ENCODE measurements at regions not wholly inside any gene's neighbourhood (a gene's known extent, or its start where the extent isn't known, plus 50 kb on each side); places are given as distances from the start of the nearest gene placed in this dataset.

GRCh38 chr12:124420041-124420995 is 125.4 kb downstream of the RFLNA start:
- in situ Hi-C loops (cut with MboI; ENCODE audit: low sequenced_read_pairs): no loop called here

- in situ Hi-C loops (cut with MboI; ENCODE audit: low sequenced_read_pairs): no loop called here
Measured at GRCh38 chr12:124419292-124420040, 124.6 kb downstream of the RFLNA start.

- in situ Hi-C loops (cut with MboI; ENCODE audit: low sequenced_read_pairs): no loop called here
Measured at GRCh38 chr12:124418791-124419190, 123.9 kb downstream of the RFLNA start.

GRCh38 chr12:124418156-124418555 is 123.3 kb downstream of the RFLNA start:
- in situ Hi-C loops (cut with MboI; ENCODE audit: low sequenced_read_pairs): no loop called here

DNA sequence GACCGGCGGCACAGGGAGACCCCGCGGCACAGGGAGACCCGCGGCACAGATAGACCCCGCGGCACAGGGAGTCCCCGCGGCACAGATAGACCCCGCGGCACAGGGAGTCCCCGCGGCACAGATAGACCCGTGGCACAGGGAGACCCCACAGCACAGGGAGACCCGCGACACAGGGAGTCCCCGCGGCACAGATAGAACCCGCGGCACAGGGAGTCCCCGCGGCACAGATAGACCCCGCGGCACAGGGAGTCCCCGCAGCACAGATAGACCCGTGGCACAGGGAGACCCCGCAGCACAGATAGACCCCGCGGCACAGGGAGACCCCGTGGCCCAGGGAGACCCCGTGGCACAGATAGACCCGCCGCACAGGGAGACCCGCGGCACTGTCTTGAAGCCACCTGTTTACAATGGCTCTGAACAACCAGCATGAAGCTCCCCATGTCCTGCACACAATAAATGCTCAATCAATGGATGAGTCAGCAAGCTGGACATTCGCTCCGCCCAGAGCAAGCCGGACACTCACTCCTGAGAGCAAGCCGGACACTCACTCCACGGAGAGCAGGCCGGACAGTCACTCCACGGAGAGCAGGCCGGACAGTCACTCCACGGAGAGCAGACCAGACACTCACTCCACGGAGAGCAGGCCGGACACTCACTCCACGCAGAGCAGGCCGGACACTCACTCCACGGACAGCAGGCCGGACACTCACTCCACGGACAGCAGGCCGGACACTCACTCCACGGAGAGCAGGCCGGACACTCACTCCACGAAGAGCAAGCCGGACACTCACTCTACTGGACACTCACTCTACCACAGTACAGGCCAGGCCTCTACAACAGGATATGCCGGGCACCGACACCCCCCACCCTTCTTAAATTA is 121.9 kb downstream of the RFLNA start:
- in situ Hi-C loops (cut with MboI; ENCODE audit: low sequenced_read_pairs): no loop called here

- in situ Hi-C loops (cut with MboI; ENCODE audit: low sequenced_read_pairs): no loop called here
Measured at GRCh38 chr12:124415064-124415463, 120.2 kb downstream of the RFLNA start.

DNA sequence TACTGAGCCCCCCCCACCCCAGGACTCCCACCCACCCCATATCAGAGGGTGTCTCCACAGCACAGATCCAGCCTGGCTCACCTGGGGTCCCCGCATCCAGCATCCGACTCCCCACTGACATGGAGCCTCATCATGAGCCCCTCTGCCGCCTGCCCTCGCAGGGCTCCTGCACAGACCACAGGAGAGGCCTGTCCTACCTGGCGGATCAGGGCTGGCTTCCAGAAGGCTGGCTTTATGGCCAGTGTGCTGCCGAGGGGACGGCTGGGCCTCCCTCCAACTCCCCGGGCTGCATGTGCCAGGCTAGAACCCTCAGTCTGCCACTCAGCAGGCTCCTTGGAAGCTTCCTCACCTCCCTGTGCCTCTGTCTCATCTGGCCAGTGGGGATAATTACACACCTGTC is 119.0 kb downstream of the RFLNA start:
- in situ Hi-C loops (cut with MboI; ENCODE audit: low sequenced_read_pairs): no loop called here

DNA sequence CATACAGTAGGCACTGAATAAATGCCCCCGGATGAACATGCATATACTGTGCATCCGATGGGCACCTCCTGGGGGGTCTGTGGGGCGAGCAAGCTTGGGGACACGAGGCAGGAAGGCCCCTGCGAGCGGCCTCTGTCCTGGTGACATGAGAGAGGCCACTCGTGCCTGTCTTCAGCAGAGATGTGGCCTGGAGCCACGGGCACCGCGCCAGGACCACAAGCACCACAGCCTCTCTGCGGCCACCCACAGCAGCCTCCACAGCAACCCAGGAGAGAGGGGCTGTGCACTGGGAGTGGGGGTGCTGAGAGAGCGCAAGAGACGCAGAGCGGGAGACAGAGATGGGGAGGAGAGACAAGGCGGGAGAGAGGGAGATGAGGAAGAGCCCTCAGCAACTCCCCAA is 118.5 kb downstream of the RFLNA start:
- in situ Hi-C loops (cut with MboI; ENCODE audit: low sequenced_read_pairs): no loop called here

GRCh38 chr12:124412646-124413015 is 117.7 kb downstream of the RFLNA start:
- in situ Hi-C loops (cut with MboI; ENCODE audit: low sequenced_read_pairs): no loop called here

- in situ Hi-C loops (cut with MboI; ENCODE audit: low sequenced_read_pairs): no loop called here
Measured at GRCh38 chr12:124411953-124412645, 117.2 kb downstream of the RFLNA start.

DNA sequence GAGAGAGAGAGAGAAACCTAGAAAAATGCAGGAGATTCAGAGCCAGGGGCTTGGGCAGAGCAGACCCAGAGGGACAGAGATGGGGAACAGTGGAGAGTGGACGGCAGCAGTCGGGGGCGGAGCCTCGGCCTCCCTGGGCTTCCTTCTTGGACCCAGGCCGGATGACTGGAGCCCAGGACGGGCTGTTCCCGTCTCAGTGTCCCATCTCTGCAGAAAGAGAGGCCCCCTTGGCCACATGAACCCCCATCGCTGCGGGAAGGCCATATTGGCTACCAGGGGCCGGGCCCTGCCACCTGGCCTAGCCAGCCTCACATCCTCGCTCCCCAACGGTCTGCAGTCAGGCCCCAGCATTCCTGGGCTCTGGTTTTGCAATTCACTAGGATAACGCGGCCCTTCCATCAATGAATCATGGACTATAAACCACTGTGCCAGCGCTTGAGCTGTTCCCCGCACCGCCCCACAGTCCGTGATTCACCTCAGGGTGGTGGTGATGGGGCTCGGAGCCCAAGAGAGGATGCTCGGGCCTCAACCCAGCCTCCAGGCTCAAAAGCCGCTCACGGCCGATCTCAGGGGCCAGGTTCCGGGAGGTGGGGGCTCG is 116.5 kb downstream of the RFLNA start:
- in situ Hi-C loops (cut with MboI; ENCODE audit: low sequenced_read_pairs): no loop called here

DNA sequence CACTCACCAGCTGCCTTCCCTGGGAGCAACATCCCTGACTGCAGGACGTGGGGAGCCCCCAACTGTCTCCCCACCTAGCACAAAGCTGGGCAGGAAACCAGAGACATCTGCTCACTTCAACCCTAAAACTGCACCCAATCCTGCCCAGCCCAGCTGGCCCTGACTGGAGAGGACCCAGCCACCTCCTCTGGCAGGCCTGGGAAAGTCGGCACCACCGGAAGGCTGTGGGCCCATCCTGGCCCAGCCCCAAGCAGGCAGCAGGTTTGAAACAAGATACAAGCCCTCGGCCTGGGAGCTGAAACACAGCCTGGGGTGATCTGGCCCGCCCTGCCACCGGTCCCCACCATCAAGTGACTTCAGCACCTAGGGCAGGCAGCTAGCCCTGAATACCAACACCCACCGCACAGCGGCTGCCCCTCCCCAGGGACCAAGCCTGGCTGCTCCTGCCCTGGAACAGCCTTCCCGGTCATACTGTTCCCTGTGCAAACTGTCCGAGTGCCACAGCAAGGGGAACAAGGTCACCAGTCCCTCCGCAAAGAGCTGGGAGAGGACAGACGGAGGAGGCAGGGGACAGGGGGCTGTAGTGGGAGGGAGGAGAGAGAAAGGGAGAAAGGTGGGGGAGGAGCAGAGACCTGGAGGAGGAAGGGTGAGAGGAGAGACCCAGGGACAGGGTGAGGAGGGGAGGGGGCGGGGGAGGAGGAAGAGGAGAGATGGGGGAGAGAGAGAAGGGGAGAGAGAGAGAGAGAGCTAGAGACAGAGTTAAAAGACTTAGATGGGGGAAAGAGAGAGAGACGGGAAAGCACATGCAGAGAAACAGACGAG is 115.7 kb downstream of the RFLNA start:
- in situ Hi-C loops (cut with MboI; ENCODE audit: low sequenced_read_pairs): no loop called here

- in situ Hi-C loops (cut with MboI; ENCODE audit: low sequenced_read_pairs): no loop called here
Measured at GRCh38 chr12:124408822-124409517, 114.1 kb downstream of the RFLNA start.

DNA sequence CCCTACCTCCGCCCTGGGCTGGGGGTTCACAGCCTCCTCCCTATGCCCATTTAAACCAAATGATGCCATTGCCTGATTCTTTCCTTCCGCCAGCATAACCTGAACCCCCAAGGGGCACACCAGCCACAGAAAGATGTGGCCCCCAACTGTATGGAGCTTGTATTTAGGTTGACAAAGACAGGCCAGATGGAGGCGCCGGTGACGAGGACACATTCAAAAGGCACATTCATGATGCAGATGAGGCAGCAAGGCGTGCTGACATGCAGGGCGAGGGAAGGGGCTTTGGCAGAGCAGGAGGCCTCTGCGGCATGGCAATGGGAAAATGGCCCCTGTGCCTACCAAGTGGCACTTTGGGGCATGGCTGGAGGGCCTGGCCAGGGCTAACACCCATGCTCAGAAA is 112.2 kb downstream of the RFLNA start:
- in situ Hi-C loops (cut with MboI; ENCODE audit: low sequenced_read_pairs): no loop called here

DNA sequence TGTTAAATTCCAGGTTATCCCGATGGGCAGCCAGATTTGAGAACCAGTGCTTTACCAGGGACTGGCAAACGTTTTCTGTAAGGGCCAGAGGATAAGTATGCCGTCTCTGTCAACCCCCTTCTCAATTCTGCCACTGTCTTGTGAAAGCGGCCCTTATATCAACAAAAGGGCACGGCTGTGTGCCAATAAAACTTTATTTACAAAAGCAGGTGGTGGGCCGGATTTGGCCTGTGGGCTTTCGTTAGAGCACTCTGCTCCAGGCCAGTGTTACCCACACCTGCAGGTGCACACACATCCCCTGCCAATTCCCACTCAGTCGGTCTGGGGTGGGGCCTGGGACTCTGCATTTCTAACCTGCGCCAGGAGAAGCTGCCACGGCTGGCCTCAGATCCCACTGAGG is 111.2 kb downstream of the RFLNA start:
- in situ Hi-C loops (cut with MboI; ENCODE audit: low sequenced_read_pairs): no loop called here

DNA sequence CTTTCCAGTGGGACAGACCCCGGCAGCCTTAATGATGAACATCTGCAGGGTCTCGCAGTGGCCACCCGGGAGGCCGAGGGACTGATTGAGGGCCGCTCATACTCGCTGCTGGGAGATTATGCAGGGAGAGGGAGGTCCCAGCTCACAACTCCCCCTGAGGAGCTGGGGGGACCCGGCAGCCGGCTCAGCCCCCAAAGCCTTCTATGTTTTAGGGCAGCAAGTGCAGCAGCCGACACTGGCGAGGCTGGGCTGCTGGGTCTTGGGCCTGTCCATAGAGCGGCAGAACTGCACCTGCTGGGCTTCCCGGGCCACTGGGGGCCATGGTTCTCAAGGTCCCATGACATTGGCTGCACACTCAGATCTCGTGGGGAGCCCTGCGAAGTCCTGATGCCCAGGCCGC is 110.7 kb downstream of the RFLNA start:
- in situ Hi-C loops (cut with MboI; ENCODE audit: low sequenced_read_pairs): no loop called here

DNA sequence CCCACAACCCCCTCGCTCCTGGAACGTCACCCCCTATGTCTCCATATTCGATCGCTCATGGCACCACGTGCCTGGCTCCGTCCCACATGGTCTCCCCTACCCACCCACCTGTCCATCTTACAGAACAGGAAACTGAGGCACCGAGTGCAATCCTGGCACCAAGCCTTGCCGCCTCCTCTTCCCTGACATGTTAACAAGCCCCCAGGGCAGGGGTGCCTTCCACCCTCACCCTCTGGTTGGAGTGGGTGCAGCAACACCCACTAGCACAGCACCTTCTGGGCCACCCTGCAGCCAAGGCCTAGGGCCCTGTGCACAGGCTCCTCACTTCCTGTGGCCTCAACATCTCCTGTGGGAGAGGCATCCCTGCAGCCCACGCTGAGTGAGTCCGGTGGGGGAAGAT is 110.3 kb downstream of the RFLNA start:
- in situ Hi-C loops (cut with MboI; ENCODE audit: low sequenced_read_pairs): no loop called here

DNA sequence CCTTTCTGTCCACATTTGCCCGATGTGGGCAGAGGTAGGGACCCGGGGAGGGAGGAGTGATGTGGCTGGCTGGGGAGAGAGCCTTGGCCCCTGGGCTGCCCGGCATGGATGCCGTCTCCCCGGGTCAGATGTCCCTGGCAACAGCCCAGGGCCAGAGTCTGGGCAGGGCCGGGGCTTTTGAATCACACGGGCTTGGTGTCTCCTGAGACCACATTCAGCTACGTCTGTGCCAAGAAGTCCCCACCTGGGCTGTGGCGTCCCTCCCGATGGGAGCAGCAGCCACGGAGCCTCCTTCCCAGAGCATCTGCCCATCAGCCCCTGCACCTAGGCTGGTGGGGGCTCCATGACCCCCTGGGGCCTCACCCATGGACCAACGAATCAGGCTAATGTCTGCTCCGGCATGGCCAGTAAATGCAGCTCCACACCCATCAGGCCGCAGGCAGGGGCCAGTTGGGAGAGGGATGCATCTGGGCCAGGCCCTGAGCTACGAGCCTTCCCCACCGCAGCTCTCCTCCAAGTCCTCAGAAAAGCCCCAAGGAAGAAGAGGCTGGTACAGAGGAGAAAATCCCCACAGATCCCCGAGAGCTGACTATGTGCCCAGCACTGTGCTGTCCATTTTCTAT is 109.4 kb downstream of the RFLNA start:
- in situ Hi-C loops (cut with MboI; ENCODE audit: low sequenced_read_pairs): no loop called here
